Fibroblast of lung (primary cell): ENCODE measurements at regions not wholly inside any gene's neighbourhood (a gene's known extent, or its start where the extent isn't known, plus 50 kb on each side); places are given as distances from the start of the nearest gene placed in this dataset.

Source experiments
- DNase-seq, 2 donors: peaks; one replicate each; pipeline versions ENCODE4 v3.0.0 to v3.0.0-alpha.2; 2010; ENCODE audit warnings: low read depth in 2 of 2
- H2AFZ ChIP-seq: 2 replicates; pipeline ENCODE4 v1.5.1; 2012; ENCODE audit warnings: low read length, control low read depth, inconsistent platforms
- H3K27ac ChIP-seq: 2 replicates; pipeline ENCODE4 v1.5.1; 2011; ENCODE audit warnings: low read length, control low read depth; ENCODE audit not compliant: insufficient read depth
- H3K27me3 ChIP-seq: 2 replicates; pipeline ENCODE4 v1.5.1; 2011; ENCODE audit warnings: mild to moderate bottlenecking, low read length; ENCODE audit not compliant: control insufficient read depth, insufficient read depth
- H3K36me3 ChIP-seq: 2 replicates; pipeline ENCODE4 v1.5.1; 2011; ENCODE audit warnings: low read length; ENCODE audit not compliant: control insufficient read depth, insufficient read depth
- H3K4me1 ChIP-seq: 2 replicates; pipeline ENCODE4 v1.5.1; 2011; ENCODE audit warnings: low read length; ENCODE audit not compliant: control insufficient read depth, insufficient read depth; ENCODE audit errors: extremely low read depth
- H3K4me2 ChIP-seq: 2 replicates; pipeline ENCODE4 v1.5.1; 2011; ENCODE audit warnings: low read length, control low read depth; ENCODE audit not compliant: insufficient read depth; ENCODE audit errors: extremely low read depth
- H3K4me3 ChIP-seq, 4 experiments: fragments of 200-600 bp in 1 of 4; sonication (generic) in 1 of 4; replicated peaks in 1 of 4; 2 replicates each; pipeline ENCODE4 v1.5.1; 2011 to 2016; ENCODE audit warnings: low read length in 4 of 4, low read depth in 3 of 4, mild to moderate bottlenecking in 3 of 4, control low read depth in 2 of 4, inconsistent platforms in 1 of 4, mixed read lengths in 1 of 4; ENCODE audit not compliant: insufficient read depth in 1 of 4; ENCODE audit errors: control extremely low read depth in 1 of 4
- H3K79me2 ChIP-seq: 2 replicates; pipeline ENCODE4 v1.5.1; 2012; ENCODE audit warnings: mild to moderate bottlenecking, low read length, inconsistent platforms; ENCODE audit not compliant: control insufficient read depth, insufficient read depth
- H3K9ac ChIP-seq: 2 replicates; pipeline ENCODE4 v1.5.1; 2011; ENCODE audit warnings: mild to moderate bottlenecking, low read length, control low read depth; ENCODE audit not compliant: insufficient read depth
- H3K9me3 ChIP-seq: 2 replicates; pipeline ENCODE4 v1.5.1; 2012; ENCODE audit warnings: low read depth, low read length; ENCODE audit not compliant: control insufficient read depth, insufficient read depth
- H4K20me1 ChIP-seq: 2 replicates; pipeline ENCODE4 v1.5.1; 2011; ENCODE audit warnings: low read length; ENCODE audit not compliant: control insufficient read depth, insufficient read depth; ENCODE audit errors: extremely low read depth
- CTCF ChIP-seq, 2 donors: IDR thresholded peaks in 1 of 2; conservative IDR thresholded peaks in 1 of 2; 1 replicate in 1 of 2; 2 replicates in 1 of 2; pipeline ENCODE4 v1.5.1; 2011 to 2012; ENCODE audit warnings: low read length in 2 of 2, control low read depth in 1 of 2, inconsistent platforms in 1 of 2, low read depth in 1 of 2, mild to moderate bottlenecking in 1 of 2
- EZH2 ChIP-seq: IDR thresholded peaks from 2 replicates; pipeline ENCODE4 v1.5.1; 2012; ENCODE audit warnings: low read length, control low read depth, mild to moderate bottlenecking; ENCODE audit errors: missing control alignments

GRCh38 chr3:15873415-15873814 is 75.6 kb upstream of the ANKRD28 start:
- no peak overlapping the region for H3K4me3 ChIP-seq
- H4K20me1 ChIP-seq, result no peaks in the 10 kb centered on the region
- no peak overlapping the region for H3K4me2 ChIP-seq
- H3K79me2 ChIP-seq, result no peaks in the 10 kb centered on the region
- no peaks in the 10 kb centered on the region for H3K27me3 ChIP-seq
- no peak overlapping the region for H3K27ac ChIP-seq
- H2AFZ ChIP-seq, result no peak overlapping the region
- TF ChIP-seq CTCF (conservative IDR thresholded peaks at IDR 0.05 in 1 of 2, IDR thresholded peaks at IDR 0.05 in 1 of 2; ENCODE audit: low read depth in 1 of 2, low read length in 2 of 2), result no peak
- no peak for TF ChIP-seq EZH2
- no peak for DNase-seq
- H3K9ac ChIP-seq, result no peak overlapping the region
- no peaks in the 10 kb centered on the region for H3K9me3 ChIP-seq
- H3K4me1 ChIP-seq, result peaks cover 4% of the 10 kb centered on the region
- H3K36me3 ChIP-seq, result no peaks in the 10 kb centered on the region

GRCh38 chr3:15875016-15875689 is 77.4 kb upstream of the ANKRD28 start:
- Histone ChIP-seq H3K27me3 (no peaks in the 10 kb centered on the region), H2AFZ (peak overlapping the region; percentile 61)

GRCh38 chr3:15876669-15877068 is 78.9 kb upstream of the ANKRD28 start:
- Histone ChIP-seq H3K4me1 (peaks cover 4% of the 10 kb centered on the region), H2AFZ (no peak overlapping the region), H3K36me3 (no peaks in the 10 kb centered on the region), H3K9me3 (no peaks in the 10 kb centered on the region), H3K79me2 (no peaks in the 10 kb centered on the region), H4K20me1 (no peaks in the 10 kb centered on the region), H3K9ac (no peak overlapping the region), H3K27ac (no peak overlapping the region), H3K4me2 (no peak overlapping the region), H3K4me3 (no peak overlapping the region), H3K27me3 (no peaks in the 10 kb centered on the region)
- no peak for DNase-seq
- no peak for TF ChIP-seq CTCF (conservative IDR thresholded peaks at IDR 0.05 in 1 of 2, IDR thresholded peaks at IDR 0.05 in 1 of 2; ENCODE audit: low read depth in 1 of 2, low read length in 2 of 2)
- TF ChIP-seq EZH2, result no peak

More at GRCh38 chr3:15875016-15875689, 77.4 kb upstream of the ANKRD28 start:
- H3K79me2 ChIP-seq, result no peaks in the 10 kb centered on the region
- peak overlapping the region; percentile 7 for H3K27ac ChIP-seq
- H4K20me1 ChIP-seq, result no peaks in the 10 kb centered on the region
- H3K9me3 ChIP-seq, result no peaks in the 10 kb centered on the region
- no peaks in the 10 kb centered on the region for H3K36me3 ChIP-seq
- peak overlapping the region; percentile 51 for H3K4me2 ChIP-seq
- TF ChIP-seq CTCF (conservative IDR thresholded peaks at IDR 0.05 in 1 of 2, IDR thresholded peaks at IDR 0.05 in 1 of 2; ENCODE audit: low read depth in 1 of 2, low read length in 2 of 2) (no peak), EZH2 (no peak)
- H3K4me1 ChIP-seq, result peaks cover 4% of the 10 kb centered on the region
- H3K4me3 ChIP-seq, result no peak overlapping the region
- no peak overlapping the region for H3K9ac ChIP-seq
- peak; percentile 63 to 84 for DNase-seq
